ENCODE measurements at regions not wholly inside any gene's neighbourhood (a gene's known extent, or its start where the extent isn't known, plus 50 kb on each side); places are given as distances from the start of the nearest gene placed in this dataset.

GRCh38 chr12:58414398-58414871 lies 473.1 kb downstream of the ATP23 start:
- no peak for TF ChIP-seq CTCF (IDR thresholded peaks at IDR 0.05)
- no peak for TF ChIP-seq EZH2 (IDR thresholded peaks at IDR 0.05; ENCODE audit: borderline replicate concordance, insufficient read depth, low read depth, low read length, poor library complexity, severe bottlenecking)

All from B cell (primary cell).